ENCODE measurements at regions not wholly inside any gene's neighbourhood (a gene's known extent, or its start where the extent isn't known, plus 50 kb on each side); places are given as distances from the start of the nearest gene placed in this dataset.
A peak's percentile ranks its signal among the peaks of the same experiment; 100 is the strongest.

DNA sequence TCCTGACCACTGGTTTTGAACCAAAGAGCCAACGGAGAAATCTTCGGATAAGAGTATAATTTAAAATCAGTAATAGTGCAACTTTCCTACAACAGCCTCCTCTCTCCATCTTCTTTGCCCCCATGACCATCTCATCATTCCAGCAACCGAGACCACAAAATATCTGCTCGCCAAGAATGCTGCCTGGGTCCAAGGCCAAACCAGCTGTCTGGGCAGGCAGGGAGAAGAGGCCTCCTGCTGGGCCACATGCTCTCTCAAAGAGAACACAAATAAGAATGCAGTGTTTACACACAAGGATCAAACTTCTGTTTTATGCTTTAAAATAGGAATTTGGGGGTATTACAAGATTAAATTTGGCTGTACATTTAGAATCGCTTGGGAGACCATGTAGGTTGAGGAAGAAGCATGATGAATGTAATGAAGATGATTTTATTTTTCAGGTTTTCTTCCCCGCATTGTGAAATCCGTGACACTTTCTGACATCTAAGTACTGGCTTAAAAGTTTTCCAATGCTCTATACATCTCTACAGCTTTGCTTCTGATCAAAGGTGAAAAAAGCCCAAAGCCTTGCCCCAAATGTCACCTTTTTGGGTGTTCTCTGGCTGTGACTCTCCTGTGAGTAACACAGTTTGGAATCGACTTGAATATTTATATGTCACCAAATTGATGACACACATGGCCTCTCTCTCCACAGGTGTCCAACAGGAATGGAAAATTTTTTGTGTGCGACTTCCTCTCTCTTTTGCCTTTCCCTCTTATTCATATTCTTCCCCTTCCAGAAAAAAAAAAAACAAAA lies 79.4 kb upstream of the PROKR2 start (continued):
- TF ChIP-seq CTCF (IDR thresholded peaks at IDR 0.05) = no peak
- TF ChIP-seq CHD4 (IDR thresholded peaks at IDR 0.05; ENCODE audit: borderline replicate concordance) = no peak
- TF ChIP-seq, protein P1, sequence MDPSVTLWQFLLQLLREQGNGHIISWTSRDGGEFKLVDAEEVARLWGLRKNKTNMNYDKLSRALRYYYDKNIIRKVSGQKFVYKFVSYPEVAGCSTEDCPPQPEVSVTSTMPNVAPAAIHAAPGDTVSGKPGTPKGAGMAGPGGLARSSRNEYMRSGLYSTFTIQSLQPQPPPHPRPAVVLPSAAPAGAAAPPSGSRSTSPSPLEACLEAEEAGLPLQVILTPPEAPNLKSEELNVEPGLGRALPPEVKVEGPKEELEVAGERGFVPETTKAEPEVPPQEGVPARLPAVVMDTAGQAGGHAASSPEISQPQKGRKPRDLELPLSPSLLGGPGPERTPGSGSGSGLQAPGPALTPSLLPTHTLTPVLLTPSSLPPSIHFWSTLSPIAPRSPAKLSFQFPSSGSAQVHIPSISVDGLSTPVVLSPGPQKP (IDR thresholded peaks at IDR 0.05; ENCODE audit: low read depth, low read length) = no peak
- TF ChIP-seq, protein P2, sequence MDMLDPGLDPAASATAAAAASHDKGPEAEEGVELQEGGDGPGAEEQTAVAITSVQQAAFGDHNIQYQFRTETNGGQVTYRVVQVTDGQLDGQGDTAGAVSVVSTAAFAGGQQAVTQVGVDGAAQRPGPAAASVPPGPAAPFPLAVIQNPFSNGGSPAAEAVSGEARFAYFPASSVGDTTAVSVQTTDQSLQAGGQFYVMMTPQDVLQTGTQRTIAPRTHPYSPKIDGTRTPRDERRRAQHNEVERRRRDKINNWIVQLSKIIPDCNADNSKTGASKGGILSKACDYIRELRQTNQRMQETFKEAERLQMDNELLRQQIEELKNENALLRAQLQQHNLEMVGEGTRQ (IDR thresholded peaks at IDR 0.05) = no peak
- no peak for TF ChIP-seq ZNF302 (CRISPR knock-in tag; IDR thresholded peaks at IDR 0.05)
- no peak for TF ChIP-seq SMC3 (IDR thresholded peaks at IDR 0.05)
- no peak for TF ChIP-seq TFCP2L1 (CRISPR knock-in tag; IDR thresholded peaks at IDR 0.05)

DNA sequence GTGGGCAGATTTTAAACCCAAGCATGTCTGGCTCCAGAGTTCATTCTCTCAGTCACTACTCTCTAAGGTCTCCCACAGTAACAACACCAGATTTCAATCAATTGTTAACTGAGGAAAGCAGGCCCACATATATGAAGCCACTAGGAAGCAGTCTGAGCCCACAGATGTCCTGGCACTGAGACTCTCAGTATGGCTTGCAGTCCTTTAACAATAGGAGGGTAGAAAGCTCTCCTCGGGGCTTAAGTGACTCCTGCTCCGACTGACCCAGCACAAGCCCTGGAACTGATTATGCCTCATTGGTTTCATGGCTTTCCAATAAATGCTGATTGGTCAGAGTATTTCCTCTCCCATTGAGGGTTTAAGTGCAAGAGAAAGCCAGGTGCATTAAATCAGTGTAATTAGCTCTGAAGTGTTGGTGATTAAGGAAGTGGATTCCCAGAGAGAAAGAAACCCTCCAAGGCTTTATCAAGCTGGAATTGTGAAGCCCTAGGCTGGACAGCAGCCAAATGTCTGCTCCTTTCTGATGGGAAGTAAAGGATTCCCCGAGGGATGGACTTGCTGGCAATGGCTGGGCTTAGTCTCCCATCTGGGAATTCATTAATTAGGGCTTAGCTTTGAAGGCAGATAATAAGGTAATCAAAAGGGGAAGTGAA lies 76.6 kb upstream of the PROKR2 start:
- Histone ChIP-seq H3K4me3 (no peak overlapping the region), H3K4me2 (no peak overlapping the region), H3K9me3 (no peaks in the 10 kb centered on the region), H3K27ac (no peak overlapping the region), H3K4me1 (no peaks in the 10 kb centered on the region)
- TF ChIP-seq TP53 (CRISPR knock-in tag; IDR thresholded peaks at IDR 0.05) (no peak), CBX8 (IDR thresholded peaks at IDR 0.05) (no peak), PHF8 (IDR thresholded peaks at IDR 0.05; ENCODE audit: borderline replicate concordance, low read depth) (no peak), EHF (CRISPR knock-in tag; IDR thresholded peaks at IDR 0.05) (no peak)
- TF ChIP-seq, protein P1 (IDR thresholded peaks at IDR 0.05; ENCODE audit: low read depth, low read length) = no peak
- ATAC-seq = no peak
- ChIA-PET POLR2A (no interaction called here), CTCF (interaction anchor here (1.0 to 2.5 kb wide), 4 partner anchors 9 to 55 kb away, joined by 3 to 15 read pairs (median 4); no protein-coding TSS in a partner anchor)
- DNase-seq (ENCODE audit: low read depth in 1 of 2, low spot score in 1 of 2) = no peak
- WGBS (ENCODE audit: missing lambda C conversion rate) = 0% methylated on average over 3 of the region's 3 CpGs
- FAIRE-seq = no peak

- Histone ChIP-seq H3K4me3 (no peak overlapping the region), H3K27ac (no peak overlapping the region), H3K4me1 (no peaks in the 10 kb centered on the region), H3K4me2 (no peak overlapping the region), H3K9me3 (no peaks in the 10 kb centered on the region)
- FAIRE-seq (peak; percentile 90), DNase-seq (ENCODE audit: low read depth in 1 of 2, low spot score in 1 of 2) (no peak), ATAC-seq (0 out of 6 replicates have a peak, but pooled peaks of 1 of the 2 experiments have one; percentile 34)
- ChIA-PET CTCF (interaction anchor here (1.2 to 1.3 kb wide), 2 partner anchors 12 to 58 kb away, joined by 4 read pairs; no protein-coding TSS in a partner anchor), POLR2A (no interaction called here)
- 3% methylated on average over 3 of the region's 3 CpGs for WGBS (ENCODE audit: missing lambda C conversion rate)
- TF ChIP-seq MYC (IDR thresholded peaks at IDR 0.05; ENCODE audit: borderline replicate concordance, low read length) = no peak
- TF ChIP-seq, protein P2 (IDR thresholded peaks at IDR 0.05) = no peak
- no peak for TF ChIP-seq TP53 (CRISPR knock-in tag; IDR thresholded peaks at IDR 0.05)
- TF ChIP-seq HDAC2 (IDR thresholded peaks at IDR 0.05) = no peak
- TF ChIP-seq CHD2 (IDR thresholded peaks at IDR 0.05; ENCODE audit: low read length, partially characterized antibody) = no peak
- TF ChIP-seq RARB (CRISPR knock-in tag; IDR thresholded peaks at IDR 0.05) = no peak
- TF ChIP-seq HOXB13 (CRISPR knock-in tag; IDR thresholded peaks at IDR 0.05; ENCODE audit: low read depth) = no peak
- TF ChIP-seq PHF8 (IDR thresholded peaks at IDR 0.05; ENCODE audit: borderline replicate concordance, low read depth) = no peak
- no peak for TF ChIP-seq RCOR1 (IDR thresholded peaks at IDR 0.05; ENCODE audit: low read depth, low read length)
- TF ChIP-seq CTCF (IDR thresholded peaks at IDR 0.05) = no peak
- no peak for TF ChIP-seq KDM1A (IDR thresholded peaks at IDR 0.05; ENCODE audit: low read depth)
- TF ChIP-seq, protein P3, sequence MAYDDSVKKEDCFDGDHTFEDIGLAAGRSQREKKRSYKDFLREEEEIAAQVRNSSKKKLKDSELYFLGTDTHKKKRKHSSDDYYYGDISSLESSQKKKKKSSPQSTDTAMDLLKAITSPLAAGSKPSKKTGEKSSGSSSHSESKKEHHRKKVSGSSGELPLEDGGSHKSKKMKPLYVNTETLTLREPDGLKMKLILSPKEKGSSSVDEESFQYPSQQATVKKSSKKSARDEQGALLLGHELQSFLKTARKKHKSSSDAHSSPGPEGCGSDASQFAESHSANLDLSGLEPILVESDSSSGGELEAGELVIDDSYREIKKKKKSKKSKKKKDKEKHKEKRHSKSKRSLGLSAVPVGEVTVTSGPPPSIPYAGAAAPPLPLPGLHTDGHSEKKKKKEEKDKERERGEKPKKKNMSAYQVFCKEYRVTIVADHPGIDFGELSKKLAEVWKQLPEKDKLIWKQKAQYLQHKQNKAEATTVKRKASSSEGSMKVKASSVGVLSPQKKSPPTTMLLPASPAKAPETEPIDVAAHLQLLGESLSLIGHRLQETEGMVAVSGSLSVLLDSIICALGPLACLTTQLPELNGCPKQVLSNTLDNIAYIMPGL (CRISPR knock-in tag; IDR thresholded peaks at IDR 0.05; ENCODE audit: borderline replicate concordance) = no peak
- TF ChIP-seq MAX (IDR thresholded peaks at IDR 0.05) = no peak
Measured at GRCh38 chr20:5390720-5391119, 74.0 kb upstream of the PROKR2 start.
